ENCODE measurements at regions not wholly inside any gene's neighbourhood (a gene's known extent, or its start where the extent isn't known, plus 50 kb on each side); places are given as distances from the start of the nearest gene placed in this dataset.

- Histone ChIP-seq H3K36me3 (ENCODE audit: insufficient read depth, low read length) (no peaks in the 10 kb centered on the region), H2AFZ (ENCODE audit: low read length) (no peak overlapping the region), H3K4me3 (ENCODE audit: low read depth, low read length, poor library complexity, severe bottlenecking) (no peak overlapping the region), H3K9me2 (ENCODE audit: insufficient read depth, low read length) (no peaks in the 10 kb centered on the region), H4K20me1 (ENCODE audit: insufficient read depth, low read length) (no peaks in the 10 kb centered on the region), H3K27ac (ENCODE audit: low read depth, low read length, poor library complexity, severe bottlenecking) (no peak overlapping the region), H3K79me2 (ENCODE audit: insufficient read depth, low read depth, low read length) (no peaks in the 10 kb centered on the region), H3K4me2 (ENCODE audit: low read length) (no peak overlapping the region), H3K4me1 (ENCODE audit: insufficient read depth, low read length, poor library complexity, severe bottlenecking) (peaks cover 16% of the 10 kb centered on the region), H3K9me3 (ENCODE audit: low read length) (0 out of 2 replicates have a peak, but pooled peaks cover 5% of the 10 kb centered on the region)
- ChIA-PET POLR2A (interaction anchor here (0.6 kb wide), 1 partner anchor 252 kb away, joined by 5 read pairs; no protein-coding TSS in a partner anchor), CTCF (ENCODE audit: unreplicated experiment) (no interaction called here)
- no TSS peak for BruUV-seq (replicated peaks)
- TF ChIP-seq EZH2phosphoT487 (IDR thresholded peaks at IDR 0.05; ENCODE audit: borderline replicate concordance, low read depth, low read length) (no peak), CTCF (conservative IDR thresholded peaks at IDR 0.05; ENCODE audit: low read length) (no peak)
- DNase-seq (ENCODE audit: low spot score), result no peak
- intact Hi-C loops (cut with micrococcal nuclease; ENCODE audit: unreplicated experiment), result no loop called here
Measured at GRCh38 chr1:25094995-25095394, 137.3 kb downstream of the SYF2 start.

- H3K4me1 ChIP-seq (ENCODE audit: insufficient read depth, low read length, poor library complexity, severe bottlenecking), result peaks cover 10% of the 10 kb centered on the region
- CTCF ChIA-PET (ENCODE audit: unreplicated experiment), result no interaction called here
- intact Hi-C loops (cut with micrococcal nuclease; ENCODE audit: unreplicated experiment), result no loop called here
- 0 out of 2 replicates have a peak, but pooled peaks cover 5% of the 10 kb centered on the region for H3K9me3 ChIP-seq (ENCODE audit: low read length)
- no peak for DNase-seq (ENCODE audit: low spot score)
- H2AFZ ChIP-seq (ENCODE audit: low read length), result no peak overlapping the region
- POLR2A ChIA-PET, result no interaction called here
- H3K9me2 ChIP-seq (ENCODE audit: insufficient read depth, low read length), result no peaks in the 10 kb centered on the region
- no peaks in the 10 kb centered on the region for H3K79me2 ChIP-seq (ENCODE audit: insufficient read depth, low read depth, low read length)
- H3K36me3 ChIP-seq (ENCODE audit: insufficient read depth, low read length), result no peaks in the 10 kb centered on the region
- H4K20me1 ChIP-seq (ENCODE audit: insufficient read depth, low read length), result no peaks in the 10 kb centered on the region
- TF ChIP-seq CTCF (conservative IDR thresholded peaks at IDR 0.05; ENCODE audit: low read length) (no peak), EZH2phosphoT487 (IDR thresholded peaks at IDR 0.05; ENCODE audit: borderline replicate concordance, low read depth, low read length) (no peak)
- H3K27ac ChIP-seq (ENCODE audit: low read depth, low read length, poor library complexity, severe bottlenecking), result no peak overlapping the region
- no peak overlapping the region for H3K4me3 ChIP-seq (ENCODE audit: low read depth, low read length, poor library complexity, severe bottlenecking)
- BruUV-seq (replicated peaks), result no TSS peak
- no peak overlapping the region for H3K4me2 ChIP-seq (ENCODE audit: low read length)
Measured at GRCh38 chr1:25094229-25094628, 138.1 kb downstream of the SYF2 start.

- H3K79me2 ChIP-seq (ENCODE audit: insufficient read depth, low read depth, low read length), result no peaks in the 10 kb centered on the region
- no peak overlapping the region for H3K4me3 ChIP-seq (ENCODE audit: low read depth, low read length, poor library complexity, severe bottlenecking)
- H4K20me1 ChIP-seq (ENCODE audit: insufficient read depth, low read length), result no peaks in the 10 kb centered on the region
- H3K4me2 ChIP-seq (ENCODE audit: low read length), result no peak overlapping the region
- POLR2A ChIA-PET, result interaction anchor here (0.6 to 1.1 kb wide), 2 partner anchors 11 to 208 kb away, joined by 4 to 5 read pairs; no protein-coding TSS in a partner anchor
- no peaks in the 10 kb centered on the region for H3K36me3 ChIP-seq (ENCODE audit: insufficient read depth, low read length)
- H3K9me2 ChIP-seq (ENCODE audit: insufficient read depth, low read length), result no peaks in the 10 kb centered on the region
- H3K4me1 ChIP-seq (ENCODE audit: insufficient read depth, low read length, poor library complexity, severe bottlenecking), result peaks cover 9% of the 10 kb centered on the region
- intact Hi-C loops (cut with micrococcal nuclease; ENCODE audit: unreplicated experiment), result no loop called here
- H3K9me3 ChIP-seq (ENCODE audit: low read length), result 0 out of 2 replicates have a peak, but pooled peaks cover 3% of the 10 kb centered on the region
- H3K27ac ChIP-seq (ENCODE audit: low read depth, low read length, poor library complexity, severe bottlenecking), result no peak overlapping the region
- H2AFZ ChIP-seq (ENCODE audit: low read length), result no peak overlapping the region
- DNase-seq (ENCODE audit: low spot score), result no peak
- CTCF ChIA-PET (ENCODE audit: unreplicated experiment), result no interaction called here
- TF ChIP-seq EZH2phosphoT487 (IDR thresholded peaks at IDR 0.05; ENCODE audit: borderline replicate concordance, low read depth, low read length), result no peak
- no peak for TF ChIP-seq CTCF (conservative IDR thresholded peaks at IDR 0.05; ENCODE audit: low read length)
- no TSS peak for BruUV-seq (replicated peaks)
Measured at GRCh38 chr1:25091658-25092057, 140.6 kb downstream of the SYF2 start.
